ENCODE measurements at regions not wholly inside any gene's neighbourhood (a gene's known extent, or its start where the extent isn't known, plus 50 kb on each side); places are given as distances from the start of the nearest gene placed in this dataset.

DNA sequence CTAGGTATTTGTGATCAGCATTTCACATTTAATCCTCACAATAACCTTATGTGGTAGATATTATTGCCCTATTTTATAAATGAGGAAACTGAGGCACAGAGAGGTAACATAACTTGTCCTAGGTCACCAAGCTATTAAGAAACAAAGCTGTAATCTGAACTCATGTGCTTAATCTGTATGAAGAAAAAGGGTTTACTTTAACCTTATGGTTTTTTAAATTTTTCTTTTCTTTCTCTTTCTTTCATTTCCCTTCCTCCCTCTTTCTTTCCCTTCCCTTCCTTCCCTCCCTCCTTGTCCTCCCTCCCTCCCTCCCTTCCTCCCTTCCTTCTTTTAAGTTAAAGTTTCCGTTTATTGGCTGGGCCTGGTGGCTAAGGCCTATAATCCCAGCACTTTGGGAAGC, 105.2 kb upstream of the AMZ2 start:
- Histone ChIP-seq H3K27me3 (ENCODE audit: insufficient read depth) (no peaks in the 10 kb centered on the region), H4K20me1 (ENCODE audit: insufficient read depth) (no peaks in the 10 kb centered on the region; the same call in 1 of the 2 replicates), H3K4me1 (ENCODE audit: control insufficient read depth in 1 of 2, insufficient read depth in 2 of 2, low read depth in 1 of 2, low read length in 1 of 2) (peaks cover 4% of the 10 kb centered on the region in 2 experiments; a peak in 2 of 4 replicates), H3K79me2 (ENCODE audit: insufficient read depth) (no peaks in the 10 kb centered on the region), H3K27ac (ENCODE audit: low read depth in 2 of 2, low read length in 1 of 2) (no peak overlapping the region), H3K36me3 (replicated peaks in 1 of 2; ENCODE audit: control insufficient read depth in 1 of 2, insufficient read depth in 2 of 2, low read length in 1 of 2) (no peaks in the 10 kb centered on the region), H3K9ac (no peak overlapping the region), H3F3A (replicated peaks; ENCODE audit: insufficient read depth) (peaks cover 6% of the 10 kb centered on the region), H3K4me3 (ENCODE audit: low read depth in 2 of 2, low read length in 1 of 2) (no peak overlapping the region), H2AFZ (ENCODE audit: low read depth) (no peak overlapping the region), H3K9me2 (no peaks in the 10 kb centered on the region), H3K4me2 (no peak overlapping the region), H3K9me3 (no peaks in the 10 kb centered on the region)
- TF ChIP-seq NFIC (IDR thresholded peaks at IDR 0.05; ENCODE audit: borderline replicate concordance) = no peak
- TF ChIP-seq TEAD4 (IDR thresholded peaks at IDR 0.05; ENCODE audit: borderline replicate concordance, insufficient read depth) = no peak
- TF ChIP-seq IRF3 (IDR thresholded peaks at IDR 0.05; ENCODE audit: low read depth, low read length) = no peak
- TF ChIP-seq CHD2 (IDR thresholded peaks at IDR 0.05; ENCODE audit: low read length, partially characterized antibody) = no peak
- no peak for TF ChIP-seq FOSL2 (IDR thresholded peaks at IDR 0.05; ENCODE audit: borderline replicate concordance, low read depth)
- no peak for TF ChIP-seq JUND (IDR thresholded peaks at IDR 0.05)
- no peak for TF ChIP-seq PBX3 (IDR thresholded peaks at IDR 0.05)
- no peak for TF ChIP-seq GABPA (IDR thresholded peaks at IDR 0.05; ENCODE audit: low read depth)
- TF ChIP-seq POLR2AphosphoS5 (IDR thresholded peaks at IDR 0.05; ENCODE audit: low read depth, low read length) = no peak
- CTCF ChIA-PET = interaction anchor here (1.0 kb wide), 1 partner anchor 25 kb away, joined by 3 read pairs; no protein-coding TSS in a partner anchor
- DNase-seq = no peak
- WGBS (ENCODE audit: low lambda C conversion rate) = 86% methylated on average over 1 of the region's 1 CpG
- POLR2A ChIA-PET = no interaction called here

GRCh38 chr17:68143425-68143824, 104.4 kb upstream of the AMZ2 start:
- no peaks in the 10 kb centered on the region for H3K27me3 ChIP-seq (ENCODE audit: insufficient read depth)
- no peaks in the 10 kb centered on the region for H3K9me2 ChIP-seq
- H3K36me3 ChIP-seq (replicated peaks in 1 of 2; ENCODE audit: control insufficient read depth in 1 of 2, insufficient read depth in 2 of 2, low read length in 1 of 2) = no peaks in the 10 kb centered on the region
- 86% methylated on average over 2 of the region's 2 CpGs for WGBS (ENCODE audit: low lambda C conversion rate)
- no peak overlapping the region for H3K9ac ChIP-seq
- TF ChIP-seq RAD21 (IDR thresholded peaks at IDR 0.05; ENCODE audit: low read length) (no peak), SMC3 (IDR thresholded peaks at IDR 0.05; ENCODE audit: low read depth, low read length) (no peak), GATA2 (CRISPR knock-in tag; IDR thresholded peaks at IDR 0.05) (peak; percentile 39), IRF3 (IDR thresholded peaks at IDR 0.05; ENCODE audit: low read depth, low read length) (no peak), TCF12 (IDR thresholded peaks at IDR 0.05) (no peak), NFIC (IDR thresholded peaks at IDR 0.05; ENCODE audit: borderline replicate concordance) (no peak), POLR2AphosphoS5 (IDR thresholded peaks at IDR 0.05; ENCODE audit: low read depth, low read length) (no peak), PBX3 (IDR thresholded peaks at IDR 0.05) (no peak)
- TF ChIP-seq, protein P1, sequence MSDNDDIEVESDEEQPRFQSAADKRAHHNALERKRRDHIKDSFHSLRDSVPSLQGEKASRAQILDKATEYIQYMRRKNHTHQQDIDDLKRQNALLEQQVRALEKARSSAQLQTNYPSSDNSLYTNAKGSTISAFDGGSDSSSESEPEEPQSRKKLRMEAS (IDR thresholded peaks at IDR 0.05; ENCODE audit: low read depth) = no peak
- H4K20me1 ChIP-seq (ENCODE audit: insufficient read depth) = no peaks in the 10 kb centered on the region; the same call in 1 of the 2 replicates
- no peaks in the 10 kb centered on the region for H3K9me3 ChIP-seq
- ChIA-PET CTCF (interaction anchor here (1.0 kb wide), 1 partner anchor 24 kb away, joined by 3 read pairs; no protein-coding TSS in a partner anchor), POLR2A (no interaction called here)
- H3K79me2 ChIP-seq (ENCODE audit: insufficient read depth) = no peaks in the 10 kb centered on the region
- no peak overlapping the region for H2AFZ ChIP-seq (ENCODE audit: low read depth)
- DNase-seq = peak; percentile 29
- H3K4me1 ChIP-seq (ENCODE audit: control insufficient read depth in 1 of 2, insufficient read depth in 2 of 2, low read depth in 1 of 2, low read length in 1 of 2) = peaks cover 4% of the 10 kb centered on the region in 2 experiments; a peak in 2 of 4 replicates
- H3K27ac ChIP-seq (ENCODE audit: low read depth in 2 of 2, low read length in 1 of 2) = no peak overlapping the region
- peaks cover 6% of the 10 kb centered on the region for H3F3A ChIP-seq (replicated peaks; ENCODE audit: insufficient read depth)
- no peak overlapping the region for H3K4me3 ChIP-seq (ENCODE audit: low read depth in 2 of 2, low read length in 1 of 2)
- H3K4me2 ChIP-seq = no peak overlapping the region

Data from SK-N-SH (cell line).